Activated CD4-positive, alpha-beta T cell treated with anti-CD3 and anti-CD28 coated beads, Interleukin-2, amount 50 U/mL, for 4 hours (primary cell): ENCODE measurements at regions not wholly inside any gene's neighbourhood (a gene's known extent, or its start where the extent isn't known, plus 50 kb on each side); places are given as distances from the start of the nearest gene placed in this dataset.
"Not testable (repeated sequence)": the region's sequence is repeated elsewhere in the genome, so short reads cannot be mapped to it uniquely, and the experiment has no call there.

Experiments
- DNase-seq, 2 experiments: peaks; one replicate each; pipeline ENCODE4 v3.0.0-alpha.2; 2020

DNA sequence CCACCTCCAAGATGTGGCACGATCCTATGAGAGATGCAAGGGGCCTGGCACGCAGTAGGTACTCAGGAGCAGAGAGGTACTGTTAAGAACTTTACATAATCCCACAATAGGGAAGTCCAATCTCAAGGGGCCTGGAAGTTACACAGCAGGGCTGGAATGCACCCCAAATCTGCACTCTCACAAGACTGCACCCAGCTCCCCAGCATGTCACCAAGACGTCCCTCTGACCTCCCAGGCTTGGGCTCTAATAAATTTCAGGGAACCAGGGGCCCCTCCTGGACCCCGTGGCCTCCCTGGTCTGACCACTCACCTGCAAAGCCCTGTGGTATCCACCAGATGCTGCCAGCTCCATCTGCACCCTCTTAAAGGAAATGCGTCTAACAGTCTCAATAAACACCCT lies 94.9 kb downstream of the OAT start:
- no peak for DNase-seq

GRCh38 chr10:124323111-124323725 lies 95.5 kb downstream of the OAT start:
- no peak for DNase-seq

DNA sequence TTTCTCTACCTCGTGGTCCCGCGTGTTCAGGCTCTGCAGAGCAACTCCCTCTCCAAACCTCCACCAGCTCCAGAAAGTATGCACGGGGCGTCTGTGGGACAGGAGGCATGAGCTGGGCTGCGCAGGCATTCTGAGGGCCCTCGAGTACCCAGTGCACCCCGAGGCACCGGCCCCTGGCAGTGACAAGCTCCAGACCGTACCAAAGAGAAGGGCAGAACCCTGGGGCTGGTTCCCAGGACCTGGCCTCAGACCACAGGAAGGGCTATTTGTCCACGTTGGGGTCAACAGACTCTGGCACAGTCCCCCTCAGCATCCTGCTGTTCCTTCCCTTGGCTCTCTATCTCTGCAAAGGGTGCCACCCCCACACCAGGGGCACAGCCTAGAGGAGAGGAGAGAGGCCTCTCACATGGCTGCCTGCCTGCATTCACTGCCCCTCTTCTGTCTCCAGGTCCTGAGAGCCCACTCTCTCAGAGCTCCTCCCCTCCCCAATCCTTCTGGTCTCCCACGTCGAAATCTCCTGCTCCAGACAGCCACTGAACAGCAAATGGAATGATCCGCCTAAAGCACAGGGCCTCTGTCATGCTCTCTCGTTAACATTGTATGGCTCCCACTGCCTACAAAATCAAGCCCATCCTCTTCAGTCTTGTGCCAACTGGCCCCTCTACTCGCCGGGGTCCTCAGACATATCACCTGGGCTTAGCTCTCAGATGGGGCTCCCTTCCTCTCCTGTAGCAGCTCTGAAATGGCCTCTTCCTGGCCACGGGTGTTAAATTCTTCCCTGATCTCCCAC lies 96.3 kb downstream of the OAT start:
- no peak for DNase-seq

- no peak for DNase-seq
Observed at GRCh38 chr10:124321433-124322089, 97.2 kb downstream of the OAT start.

- no peak for DNase-seq
Observed at GRCh38 chr10:124320778-124321432, 97.8 kb downstream of the OAT start.

GRCh38 chr10:124319926-124320391 lies 98.8 kb downstream of the OAT start:
- no peak for DNase-seq

DNA sequence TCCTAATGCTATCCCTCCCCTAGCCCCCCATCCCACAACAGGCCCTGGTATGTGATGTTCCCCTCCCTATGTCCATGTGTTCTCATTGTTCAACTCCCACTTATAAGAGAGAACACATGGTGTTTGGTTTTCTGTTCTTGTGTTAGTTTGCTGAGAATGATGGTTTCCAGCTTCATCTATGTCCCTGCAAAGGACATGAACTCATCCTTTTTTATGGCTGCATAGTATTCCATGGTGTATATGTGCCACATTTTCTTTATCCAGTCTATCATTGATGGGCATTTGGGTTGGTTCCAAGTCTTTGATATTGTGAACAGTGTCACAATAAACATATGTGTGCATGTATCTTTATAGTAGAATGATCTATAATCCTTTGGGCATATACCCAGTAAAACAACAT lies 99.2 kb downstream of the OAT start:
- not testable (repeated sequence) for DNase-seq

DNA sequence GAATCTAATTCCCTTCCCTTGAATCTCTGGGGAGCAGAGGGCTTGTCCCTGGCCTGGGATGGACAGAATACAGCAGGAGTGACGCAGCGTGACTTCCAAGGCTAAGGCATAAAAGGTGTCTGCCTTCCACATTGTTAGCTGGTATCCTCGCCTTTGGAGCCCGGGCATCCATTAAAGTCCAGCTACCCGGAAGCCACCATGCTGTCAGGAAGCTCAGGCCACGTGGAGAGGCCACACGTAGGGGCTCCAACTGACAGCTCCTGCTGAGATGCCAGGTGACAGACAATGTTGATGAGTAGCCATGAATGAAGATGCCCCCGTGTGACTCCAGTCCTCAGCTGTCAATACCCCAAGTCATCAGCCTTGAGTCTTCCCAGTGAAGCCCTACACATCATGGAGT lies 99.9 kb downstream of the OAT start:
- DNase-seq = no peak

DNA sequence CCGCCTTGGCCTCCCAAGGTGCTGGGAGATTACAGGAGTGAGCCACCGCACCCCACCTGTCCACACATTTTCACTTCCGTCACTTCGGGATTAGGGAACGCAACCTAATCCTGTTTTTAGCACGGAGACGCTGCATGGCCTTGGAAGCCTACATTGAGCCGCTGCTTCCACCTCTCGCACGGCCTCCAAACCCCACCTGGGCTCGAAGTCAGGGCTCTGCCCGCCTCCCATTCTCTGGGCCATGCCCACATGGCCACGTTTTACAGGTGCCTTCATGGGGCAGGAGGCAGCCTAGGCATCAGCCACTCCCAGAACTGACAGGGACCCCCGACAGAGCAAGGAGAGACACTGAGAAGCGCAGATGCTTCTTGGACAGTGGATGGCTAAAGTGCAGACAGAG lies 100.6 kb downstream of the OAT start:
- no peak for DNase-seq

DNA sequence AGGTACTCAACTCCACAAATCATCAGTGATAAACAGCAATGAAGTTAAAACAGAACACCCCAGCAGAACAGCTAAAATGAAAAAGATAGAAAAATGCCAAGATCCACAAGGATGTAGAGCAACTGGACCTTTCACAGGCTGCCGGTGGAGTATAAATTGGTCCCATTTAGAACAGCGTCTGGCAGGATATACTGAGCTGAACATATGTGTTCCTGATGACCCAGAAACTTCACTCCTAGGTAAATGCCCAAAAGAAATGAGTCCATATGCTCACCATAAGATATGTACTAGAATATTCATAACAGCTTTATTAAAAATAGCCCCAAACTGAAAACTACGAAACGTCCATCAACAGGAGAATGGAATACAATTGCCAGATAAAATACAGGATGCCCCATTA lies 102.4 kb downstream of the OAT start:
- DNase-seq = no peak

DNA sequence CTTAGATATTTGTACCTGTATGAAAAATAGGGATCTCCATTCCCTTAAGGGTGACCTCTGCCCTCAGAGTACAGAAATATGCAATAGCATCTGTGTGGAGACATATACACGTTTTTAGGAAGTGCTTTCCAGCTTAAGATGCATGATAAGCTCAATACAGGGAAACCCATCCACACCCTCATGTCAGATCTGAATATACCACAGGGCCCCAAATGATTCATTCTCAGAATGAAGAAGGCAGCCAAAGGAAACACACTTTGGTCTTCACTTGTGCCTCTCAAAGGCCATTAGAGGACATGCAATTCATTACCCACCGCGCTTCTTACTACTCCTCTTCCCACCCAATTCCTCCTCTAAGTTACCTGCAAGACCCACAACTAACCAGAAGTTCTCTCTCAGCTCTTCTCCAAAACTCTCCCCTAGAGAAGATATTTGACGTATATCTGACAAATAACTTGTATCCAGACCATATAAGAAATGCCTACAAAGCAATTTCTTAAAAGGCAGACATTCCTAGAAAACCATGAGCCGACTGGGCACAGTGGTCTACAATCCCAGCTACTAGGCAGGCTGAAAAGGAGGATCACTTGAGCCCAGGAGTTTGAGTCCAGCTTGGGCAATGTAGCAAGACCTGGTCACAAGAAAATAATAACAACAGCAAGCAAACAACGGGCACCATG lies 103.0 kb downstream of the OAT start:
- DNase-seq = no peak

DNA sequence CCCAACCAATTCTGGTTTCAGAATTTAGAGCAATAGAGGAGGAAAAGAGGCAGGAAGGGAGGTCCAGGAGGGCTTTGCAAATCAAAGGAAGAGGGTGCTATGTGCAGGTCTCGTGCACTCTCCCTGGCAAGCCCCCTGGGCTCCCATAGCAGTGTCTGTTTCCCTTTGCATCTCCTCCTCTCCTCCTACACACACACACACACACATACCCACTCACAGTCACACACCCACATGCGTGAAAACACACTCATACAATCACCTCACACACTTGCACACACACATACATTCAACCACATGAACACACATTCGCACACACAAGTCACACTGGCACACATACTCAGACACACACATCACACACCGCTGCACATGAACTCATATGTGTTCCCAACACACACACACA lies 105.3 kb downstream of the OAT start:
- no peak for DNase-seq

DNA sequence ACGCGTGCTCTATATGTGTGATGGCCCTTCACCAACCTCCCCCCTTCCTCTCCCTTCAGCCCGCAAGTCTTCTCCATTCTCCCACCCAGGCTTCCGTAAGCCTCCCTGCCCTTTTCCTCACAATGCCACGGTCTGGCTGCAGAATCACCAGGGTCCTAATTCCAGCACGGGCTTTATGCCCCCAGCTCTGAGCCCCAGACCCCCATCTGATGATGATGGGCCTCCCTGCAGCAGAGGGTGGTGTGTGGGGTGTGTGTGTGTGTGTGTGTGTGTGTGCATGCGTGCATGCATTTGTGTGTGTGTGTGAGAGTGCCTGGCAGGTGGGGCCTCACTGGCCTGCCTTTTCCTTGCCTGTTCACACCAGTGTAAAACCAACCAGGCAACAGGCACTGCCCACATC lies 109.9 kb downstream of the OAT start:
- no peak for DNase-seq

- no peak for DNase-seq
Observed at GRCh38 chr10:124308056-124308645, 110.6 kb downstream of the OAT start.

DNA sequence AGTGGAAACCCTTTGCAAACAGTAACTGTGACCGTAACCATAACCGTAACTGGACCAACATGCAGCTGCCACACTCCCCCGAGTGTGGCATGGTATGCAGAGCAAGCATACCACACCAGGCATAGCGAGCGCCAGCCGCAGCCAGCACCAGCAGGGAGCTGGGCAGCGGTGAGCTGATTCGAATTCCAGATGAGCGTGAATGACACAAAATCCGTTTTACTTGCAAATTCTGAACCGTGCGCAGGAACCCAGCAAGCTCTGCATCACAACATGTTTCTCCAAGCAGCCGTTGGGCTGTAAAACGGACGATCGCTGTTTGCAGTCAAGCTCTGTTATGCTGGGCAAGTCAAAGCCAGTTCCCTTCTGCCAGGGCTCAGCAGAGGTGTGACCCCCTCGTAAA lies 111.1 kb downstream of the OAT start:
- DNase-seq = no peak

DNA sequence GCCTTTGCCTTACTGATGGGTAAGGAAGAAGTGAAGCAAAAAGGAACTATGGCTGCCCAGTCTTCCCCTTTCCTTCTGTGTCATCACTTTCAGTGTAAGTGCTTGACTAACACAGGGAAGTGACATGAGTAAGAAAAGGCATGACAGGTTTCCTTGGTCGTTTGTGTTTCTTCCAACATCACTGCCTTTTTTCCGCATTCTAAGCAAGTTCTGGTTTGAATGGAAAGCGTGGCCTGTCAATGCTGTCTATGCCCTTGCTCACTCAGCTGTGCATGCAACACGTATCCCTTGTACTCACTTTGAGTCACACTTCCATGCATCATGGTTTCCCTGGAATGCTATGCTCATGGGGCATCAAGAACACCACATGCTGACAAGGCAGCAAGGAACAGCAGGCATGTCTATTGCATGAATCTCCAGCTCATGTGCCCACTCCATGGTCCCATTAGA lies 111.8 kb downstream of the OAT start:
- DNase-seq = no peak

DNA sequence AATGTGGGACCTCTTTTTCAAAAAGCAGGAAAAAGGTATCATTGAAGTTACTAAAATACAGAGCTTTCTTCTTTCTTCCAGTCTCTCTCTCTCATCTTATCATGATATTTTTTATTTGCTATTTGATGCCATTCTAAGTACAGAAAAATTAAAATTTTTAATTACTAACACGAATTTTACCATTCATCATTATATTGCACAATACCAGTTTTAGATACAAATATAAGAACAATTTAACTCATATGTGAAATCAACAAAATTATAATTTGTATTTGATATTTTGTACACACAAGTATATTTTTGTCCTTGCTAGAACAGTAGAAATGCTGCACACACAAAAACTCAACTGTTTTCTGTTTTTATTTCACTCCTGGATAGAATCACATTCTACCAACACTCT lies 112.2 kb downstream of the OAT start:
- DNase-seq = no peak

DNA sequence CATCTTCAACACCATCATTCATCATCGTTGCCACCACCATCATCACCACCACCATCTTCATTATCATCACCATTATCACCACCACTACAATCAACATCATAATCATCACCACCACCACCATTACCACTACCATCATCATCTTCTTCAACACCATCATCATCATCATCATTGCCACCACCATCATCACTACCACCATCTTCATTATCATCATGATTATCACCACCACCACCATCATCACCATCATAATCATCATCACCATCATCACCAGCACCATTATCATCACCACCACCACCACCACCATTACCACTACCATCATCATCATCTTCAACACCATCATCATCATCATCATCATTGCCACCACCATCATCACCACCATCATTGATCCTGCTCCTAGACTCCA lies 112.7 kb downstream of the OAT start:
- no peak for DNase-seq

DNA sequence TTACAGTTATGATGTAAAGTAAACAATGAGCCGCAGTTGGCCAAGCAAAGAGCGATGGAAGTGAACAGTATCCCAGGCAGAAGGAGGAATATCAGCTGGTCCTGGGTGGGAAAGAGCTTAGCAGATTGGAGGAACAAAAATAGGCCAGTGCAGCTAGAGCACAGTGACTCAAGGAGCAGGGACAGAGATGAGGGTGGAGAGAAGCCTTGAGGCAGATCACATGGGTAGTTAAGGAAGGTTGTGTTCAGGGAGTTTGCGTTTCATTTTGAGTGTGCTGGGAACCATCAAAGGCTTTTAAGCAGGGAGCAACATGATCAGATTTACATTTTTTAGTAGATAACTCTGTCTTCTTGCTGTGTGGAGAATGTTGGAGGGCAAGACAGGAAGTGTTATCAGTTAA lies 113.6 kb downstream of the OAT start:
- no peak for DNase-seq

DNA sequence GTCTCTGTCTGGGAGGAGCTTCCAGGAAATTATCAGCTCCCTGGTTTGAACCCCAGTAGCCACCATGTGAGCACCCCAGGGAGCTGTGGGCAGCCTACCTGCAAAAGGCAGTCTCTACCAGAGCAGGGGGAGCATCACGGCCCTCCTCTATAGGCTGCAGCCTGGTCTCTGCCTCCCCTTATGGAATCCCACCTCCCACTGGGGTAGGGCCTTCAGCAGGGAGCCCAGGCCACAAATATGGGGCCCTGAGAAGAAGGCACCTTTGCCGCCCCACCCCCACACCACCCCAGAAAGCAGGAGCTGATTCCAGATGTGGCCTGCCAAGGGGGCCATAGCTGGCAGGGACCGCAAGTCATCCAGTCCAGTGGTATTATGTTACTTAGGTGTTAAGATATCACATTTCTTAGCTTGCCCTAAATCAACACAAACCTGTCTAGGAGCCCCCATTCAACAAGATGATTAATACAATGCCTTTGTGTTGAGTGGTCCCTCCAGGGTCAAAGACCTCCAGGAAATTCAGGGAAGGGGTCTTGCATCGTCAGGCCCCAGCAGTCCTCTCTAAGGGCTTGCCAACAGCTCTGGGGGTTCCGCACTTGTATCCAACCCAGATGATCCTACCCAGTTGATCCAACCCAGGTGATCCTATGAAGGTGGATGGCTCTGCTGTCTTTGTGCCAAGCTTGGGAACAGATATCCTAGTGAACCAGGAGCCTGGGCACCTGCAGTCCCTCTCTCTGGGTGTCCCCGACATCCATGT lies 114.9 kb downstream of the OAT start:
- no peak for DNase-seq

- no peak for DNase-seq
Observed at GRCh38 chr10:124302951-124303505, 115.7 kb downstream of the OAT start.
